SJSA1 (cell line): ENCODE measurements at regions not wholly inside any gene's neighbourhood (a gene's known extent, or its start where the extent isn't known, plus 50 kb on each side); places are given as distances from the start of the nearest gene placed in this dataset.

Experiments used
- DNase-seq, 2 experiments: peaks; one replicate each; pipeline ENCODE4 v3.0.0-alpha.2; 2015 to 2020; ENCODE audit warnings: low spot score in 2 of 2, low read depth in 1 of 2
- H3K27ac ChIP-seq: fragments of 250-450 bp; sonication (Bioruptor Pico); 2 replicates; pipeline ENCODE4 v1.5.1; 2020; ENCODE audit warnings: mild to moderate bottlenecking, moderate library complexity
- H3K27me3 ChIP-seq: fragments of 250-450 bp; sonication (Bioruptor Pico); replicated peaks from 2 replicates; pipeline ENCODE4 v1.5.1; 2020; ENCODE audit warnings: mild to moderate bottlenecking, moderate library complexity
- H3K36me3 ChIP-seq: fragments of 250-450 bp; sonication (Bioruptor Pico); 2 replicates; pipeline ENCODE4 v1.5.1; 2020; ENCODE audit warnings: mild to moderate bottlenecking
- H3K4me1 ChIP-seq: fragments of 250-450 bp; sonication (Bioruptor Pico); replicated peaks from 2 replicates; pipeline ENCODE4 v1.6.1; 2021; ENCODE audit warnings: mild to moderate bottlenecking
- H3K4me3 ChIP-seq: fragments of 250-450 bp; sonication (Bioruptor Pico); 2 replicates; pipeline ENCODE4 v1.5.1; 2020; ENCODE audit warnings: mild to moderate bottlenecking
- H3K9me3 ChIP-seq: fragments of 250-450 bp; sonication (Bioruptor Pico); replicated peaks from 2 replicates; pipeline ENCODE4 v1.5.1; 2020; ENCODE audit warnings: mild to moderate bottlenecking

- H3K36me3 ChIP-seq: no peaks in the 10 kb centered on the region
- H3K4me3 ChIP-seq: no peak overlapping the region
- H3K27me3 ChIP-seq: no peaks in the 10 kb centered on the region
- H3K4me1 ChIP-seq: no peaks in the 10 kb centered on the region
- no peak overlapping the region for H3K27ac ChIP-seq
- H3K9me3 ChIP-seq: no peaks in the 10 kb centered on the region; the same call in 1 of the 2 replicates
- DNase-seq: peak in 1 of 2 experiments; percentile 35
Observed at GRCh38 chr10:130230036-130230435, 93.8 kb downstream of the GLRX3 start.

GRCh38 chr10:130230611-130231010 lies 94.4 kb downstream of the GLRX3 start:
- H3K4me3 ChIP-seq: no peak overlapping the region
- no peaks in the 10 kb centered on the region for H3K36me3 ChIP-seq
- H3K27me3 ChIP-seq: no peaks in the 10 kb centered on the region
- H3K9me3 ChIP-seq: no peaks in the 10 kb centered on the region
- no peak overlapping the region for H3K27ac ChIP-seq
- H3K4me1 ChIP-seq: no peaks in the 10 kb centered on the region
- DNase-seq: peak in 1 of 2 experiments; percentile 14

DNA sequence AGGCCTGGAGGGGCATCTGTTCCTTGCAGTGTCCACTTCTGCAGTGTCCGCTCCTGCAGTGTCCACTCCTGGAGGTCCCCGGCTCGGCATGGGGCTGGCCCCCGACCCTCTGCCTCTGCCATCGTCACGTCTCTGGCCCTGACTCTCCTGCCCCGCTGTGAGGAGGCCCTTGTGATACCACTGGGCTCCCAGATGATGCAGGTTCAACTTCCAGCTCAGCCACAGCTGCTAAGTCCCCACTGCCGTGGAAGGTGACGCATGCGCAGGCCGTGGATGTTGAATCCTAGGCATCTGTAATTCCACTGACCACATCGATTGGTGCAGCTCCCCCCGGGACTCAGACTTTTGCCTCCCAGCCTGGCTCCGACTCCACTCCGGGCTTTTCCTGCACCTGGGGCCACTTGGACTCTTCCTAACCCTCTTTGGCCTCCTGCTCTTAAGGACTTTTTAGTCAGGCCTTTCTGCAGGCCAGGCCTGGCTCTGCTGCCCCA lies 95.1 kb downstream of the GLRX3 start:
- Histone ChIP-seq H3K4me1 (no peaks in the 10 kb centered on the region), H3K36me3 (no peaks in the 10 kb centered on the region), H3K4me3 (no peak overlapping the region), H3K9me3 (no peaks in the 10 kb centered on the region), H3K27me3 (no peaks in the 10 kb centered on the region), H3K27ac (no peak overlapping the region)
- DNase-seq: peak in 1 of 2 experiments; percentile 22

GRCh38 chr10:130232166-130233034 lies 96.2 kb downstream of the GLRX3 start:
- Histone ChIP-seq H3K27me3 (no peaks in the 10 kb centered on the region), H3K36me3 (no peaks in the 10 kb centered on the region), H3K9me3 (no peaks in the 10 kb centered on the region), H3K4me1 (no peaks in the 10 kb centered on the region), H3K27ac (no peak overlapping the region), H3K4me3 (no peak overlapping the region)
- DNase-seq: peak in 1 of 2 experiments; percentile 29

DNA sequence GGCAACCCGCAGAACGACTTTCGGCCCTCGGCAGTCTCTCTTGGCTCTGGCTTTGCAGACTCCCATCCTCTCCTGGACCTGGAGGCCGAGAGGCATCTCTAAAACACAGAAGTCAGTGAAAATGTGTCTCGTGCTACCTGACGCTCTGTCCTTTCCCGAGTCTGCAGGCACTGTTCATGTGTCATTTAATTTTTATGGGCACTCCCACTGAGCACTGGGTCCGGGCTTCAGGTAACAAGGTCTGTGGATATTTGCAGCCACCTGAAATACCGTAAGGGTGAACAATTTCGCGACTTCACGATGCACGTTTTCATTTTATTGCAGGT lies 96.8 kb downstream of the GLRX3 start:
- H3K9me3 ChIP-seq: no peaks in the 10 kb centered on the region
- H3K27ac ChIP-seq: no peak overlapping the region
- no peaks in the 10 kb centered on the region for H3K27me3 ChIP-seq
- no peak overlapping the region for H3K4me3 ChIP-seq
- H3K4me1 ChIP-seq: no peaks in the 10 kb centered on the region
- no peaks in the 10 kb centered on the region for H3K36me3 ChIP-seq
- DNase-seq: no peak

DNA sequence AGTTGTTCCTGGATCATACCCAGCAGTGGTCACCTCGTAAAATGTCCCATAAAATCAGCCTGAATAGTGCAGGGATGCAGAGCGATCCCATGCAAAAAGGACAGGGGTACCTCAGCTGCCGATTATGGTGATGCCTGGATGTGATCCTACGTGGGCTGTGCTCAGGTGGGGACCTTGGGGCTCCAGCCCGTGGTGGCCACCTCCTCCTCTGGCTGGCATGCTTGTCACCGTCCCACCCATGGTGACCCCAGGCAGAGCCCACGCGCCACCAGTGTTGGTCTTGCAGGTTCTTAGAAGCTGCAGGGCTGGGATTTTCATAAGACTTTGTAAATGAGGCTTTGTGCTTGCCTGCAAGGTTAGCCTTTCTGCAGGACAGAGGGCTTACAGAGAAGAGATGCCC lies 97.2 kb downstream of the GLRX3 start:
- Histone ChIP-seq H3K4me1 (no peaks in the 10 kb centered on the region), H3K36me3 (no peaks in the 10 kb centered on the region), H3K9me3 (no peaks in the 10 kb centered on the region), H3K27ac (no peak overlapping the region), H3K4me3 (no peak overlapping the region), H3K27me3 (no peaks in the 10 kb centered on the region)
- peak in 1 of 2 experiments; percentile 16 for DNase-seq

DNA sequence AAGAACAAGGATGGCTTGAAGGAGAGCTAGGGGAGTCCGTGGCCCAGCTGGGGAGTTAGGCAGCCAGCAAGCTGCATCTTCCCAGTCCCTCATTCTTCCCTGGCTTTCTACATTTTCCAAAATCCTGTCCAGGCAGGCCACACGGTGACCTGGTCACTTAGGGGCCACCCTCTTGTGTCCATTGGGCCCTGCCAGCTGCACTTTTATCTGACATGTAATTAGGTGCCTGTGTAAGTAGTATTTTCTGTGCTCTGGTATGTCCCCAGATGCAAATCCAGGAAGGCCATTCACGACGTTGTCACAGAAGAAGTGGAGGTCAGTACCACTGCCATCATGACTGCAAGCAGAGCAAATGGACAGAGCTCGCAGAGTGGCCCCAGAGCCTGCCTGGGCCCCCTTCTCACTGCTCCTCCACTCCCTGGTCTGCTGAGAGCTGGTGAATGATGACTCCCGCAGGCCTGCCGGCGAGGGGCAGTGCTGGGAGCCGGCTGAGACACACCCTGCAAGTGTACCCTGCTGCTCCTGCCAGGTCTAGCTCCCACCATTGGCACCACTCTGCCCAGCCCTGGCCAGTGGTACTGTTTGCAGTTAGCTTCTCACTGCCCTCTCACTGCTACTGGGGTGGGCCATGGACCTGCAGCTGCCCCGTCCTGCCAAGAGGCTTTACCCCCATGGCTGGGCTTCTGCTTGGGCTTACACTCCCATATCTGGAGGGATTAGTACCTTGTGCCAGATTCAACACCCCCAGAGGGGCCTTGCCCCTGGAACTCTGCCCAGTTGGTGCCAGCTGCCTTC lies 98.2 kb downstream of the GLRX3 start:
- H3K4me3 ChIP-seq: no peak overlapping the region
- H3K27me3 ChIP-seq: no peaks in the 10 kb centered on the region
- DNase-seq: peak in 1 of 2 experiments; percentile 37
- H3K9me3 ChIP-seq: no peaks in the 10 kb centered on the region
- no peak overlapping the region for H3K27ac ChIP-seq
- no peaks in the 10 kb centered on the region for H3K36me3 ChIP-seq
- H3K4me1 ChIP-seq: no peaks in the 10 kb centered on the region

DNA sequence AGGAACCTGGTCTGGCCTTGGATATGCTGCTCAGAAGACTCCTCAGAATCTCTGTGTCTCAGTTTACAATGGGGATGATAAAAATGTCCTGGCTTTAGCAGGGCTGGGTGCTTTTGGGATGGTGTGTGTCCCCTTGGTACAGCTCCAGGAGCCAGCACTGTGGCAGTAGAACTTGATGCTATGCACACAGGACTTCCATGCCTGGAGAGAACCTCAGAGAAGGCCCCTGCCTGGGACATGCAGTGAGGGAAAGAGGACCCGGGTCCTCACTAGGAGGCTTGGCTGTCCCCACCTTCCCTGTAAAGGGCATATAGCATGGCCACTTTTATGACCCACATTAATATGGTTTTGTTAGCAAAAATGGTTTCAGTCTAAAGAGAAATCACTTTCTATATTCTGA lies 100.5 kb downstream of the GLRX3 start:
- no peak overlapping the region for H3K4me3 ChIP-seq
- no peaks in the 10 kb centered on the region for H3K9me3 ChIP-seq
- peak in 1 of 2 experiments; percentile 14 for DNase-seq
- H3K4me1 ChIP-seq: no peaks in the 10 kb centered on the region
- H3K27me3 ChIP-seq: no peaks in the 10 kb centered on the region
- no peak overlapping the region for H3K27ac ChIP-seq
- H3K36me3 ChIP-seq: no peaks in the 10 kb centered on the region

GRCh38 chr10:130240409-130240808 lies 104.2 kb downstream of the GLRX3 start:
- no peaks in the 10 kb centered on the region for H3K4me1 ChIP-seq
- no peaks in the 10 kb centered on the region; the same call in 1 of the 2 replicates for H3K9me3 ChIP-seq
- no peak overlapping the region for H3K27ac ChIP-seq
- H3K4me3 ChIP-seq: no peak overlapping the region
- no peaks in the 10 kb centered on the region for H3K36me3 ChIP-seq
- DNase-seq: no peak
- no peaks in the 10 kb centered on the region for H3K27me3 ChIP-seq

GRCh38 chr10:130242513-130242912 lies 106.3 kb downstream of the GLRX3 start:
- Histone ChIP-seq H3K27me3 (no peaks in the 10 kb centered on the region), H3K4me1 (no peaks in the 10 kb centered on the region), H3K4me3 (no peak overlapping the region), H3K9me3 (peaks cover 5% of the 10 kb centered on the region), H3K27ac (no peak overlapping the region), H3K36me3 (no peaks in the 10 kb centered on the region)
- DNase-seq: no peak

DNA sequence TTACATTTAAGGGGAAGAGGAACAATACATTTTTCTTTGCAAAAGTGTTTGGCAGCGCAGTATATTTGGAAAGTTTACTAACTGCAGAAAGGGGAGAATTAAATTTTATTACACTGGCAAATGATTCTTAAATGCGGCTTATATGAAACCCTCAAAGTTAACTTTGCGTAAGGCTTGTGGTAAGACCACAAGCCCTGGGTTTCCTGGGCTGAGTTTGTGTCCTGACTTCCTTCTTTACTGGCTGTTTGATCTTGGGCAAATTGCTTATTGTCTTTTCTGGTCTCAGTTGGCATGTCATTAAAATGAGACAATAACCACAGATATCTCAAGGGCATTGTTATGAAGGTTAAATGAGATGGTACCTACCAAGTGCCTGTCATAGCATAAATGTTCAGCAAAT lies 106.8 kb downstream of the GLRX3 start:
- Histone ChIP-seq H3K27me3 (no peaks in the 10 kb centered on the region), H3K9me3 (peaks cover 5% of the 10 kb centered on the region), H3K4me1 (no peaks in the 10 kb centered on the region), H3K36me3 (no peaks in the 10 kb centered on the region), H3K4me3 (no peak overlapping the region), H3K27ac (no peak overlapping the region)
- no peak for DNase-seq

DNA sequence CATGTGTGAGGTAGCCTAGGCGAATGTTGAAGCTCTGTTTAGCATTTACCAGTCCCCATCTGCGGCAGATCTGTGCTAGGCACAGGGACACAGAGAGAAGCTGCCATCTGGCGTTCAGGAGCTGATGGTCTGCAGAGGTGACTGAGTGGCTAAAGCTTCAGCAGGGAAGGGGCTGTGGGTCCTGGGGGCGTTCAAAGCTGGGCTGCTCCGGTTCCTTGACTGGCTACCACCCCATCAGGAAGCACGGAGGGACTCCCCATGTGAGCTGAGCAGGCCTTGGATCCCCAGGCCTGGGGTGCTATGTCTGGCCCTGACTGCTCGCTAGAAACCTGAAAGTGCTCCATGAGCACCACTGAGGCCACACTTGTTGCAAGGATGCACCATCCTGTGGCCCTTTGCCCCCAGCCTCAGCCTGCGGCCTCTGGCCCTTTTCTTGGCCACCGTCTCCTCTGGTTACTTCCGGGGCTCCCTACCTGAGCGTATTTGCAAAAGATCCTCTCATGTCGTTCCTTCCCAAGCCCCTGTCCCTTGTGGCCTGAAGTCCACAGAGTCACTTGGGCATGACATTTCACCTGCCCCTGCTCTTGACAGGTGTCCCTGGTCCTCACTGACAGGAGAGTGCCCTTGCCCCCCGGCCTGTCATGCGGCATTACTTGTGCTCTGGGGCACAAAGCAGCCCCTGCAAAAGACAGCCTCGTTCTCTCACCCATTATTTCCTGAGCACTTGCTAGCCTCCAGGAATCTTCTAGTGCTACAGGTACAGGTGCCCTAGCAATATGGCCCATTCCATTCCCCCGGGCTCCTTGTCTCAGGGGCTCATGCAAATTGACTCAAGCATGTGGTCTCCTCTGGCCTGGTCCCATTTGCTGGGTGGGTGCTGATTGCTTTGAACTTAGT lies 108.1 kb downstream of the GLRX3 start:
- no peak overlapping the region for H3K27ac ChIP-seq
- H3K4me1 ChIP-seq: no peaks in the 10 kb centered on the region
- H3K36me3 ChIP-seq: no peaks in the 10 kb centered on the region
- peak in 1 of 2 experiments; percentile 30 for DNase-seq
- H3K27me3 ChIP-seq: no peaks in the 10 kb centered on the region
- H3K4me3 ChIP-seq: no peak overlapping the region
- H3K9me3 ChIP-seq: peaks cover 5% of the 10 kb centered on the region

DNA sequence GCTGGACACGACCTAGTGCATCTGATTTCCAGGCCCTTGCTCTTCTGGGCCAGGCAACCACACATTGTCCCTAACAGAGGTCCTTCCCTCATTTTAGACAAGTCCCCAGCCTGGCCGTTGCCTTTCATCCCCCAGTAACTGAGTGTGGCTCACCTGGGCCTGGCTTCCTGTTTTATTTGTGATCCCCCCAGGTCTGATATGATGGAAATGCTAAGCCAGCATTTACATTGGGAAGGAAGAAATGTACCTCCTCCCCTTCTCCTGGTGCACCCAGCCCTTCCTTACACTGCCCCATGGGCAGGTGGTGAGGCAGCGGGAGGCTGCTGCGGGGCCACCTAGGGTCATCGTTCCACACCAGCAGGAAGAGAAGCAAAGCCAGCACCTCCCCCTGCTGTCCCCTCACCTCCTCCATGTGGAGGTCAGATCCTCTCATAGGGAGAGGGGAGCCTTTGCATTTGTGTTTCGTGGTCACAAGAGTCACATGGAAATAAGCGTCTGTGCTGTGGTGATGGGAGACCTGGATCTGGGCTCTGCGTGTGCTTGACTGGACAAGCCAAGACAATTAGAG lies 108.8 kb downstream of the GLRX3 start:
- Histone ChIP-seq H3K27me3 (no peaks in the 10 kb centered on the region), H3K27ac (no peak overlapping the region), H3K4me3 (no peak overlapping the region), H3K4me1 (no peaks in the 10 kb centered on the region), H3K36me3 (no peaks in the 10 kb centered on the region), H3K9me3 (peaks cover 5% of the 10 kb centered on the region)
- peak in 1 of 2 experiments; percentile 14 for DNase-seq
